LNCaP clone FGC (cell line): ENCODE measurements at regions not wholly inside any gene's neighbourhood (a gene's known extent, or its start where the extent isn't known, plus 50 kb on each side); places are given as distances from the start of the nearest gene placed in this dataset.

Experiments
- DNase-seq: peaks from one replicate; pipeline ENCODE4 v3.0.0-alpha.2; 2011; ENCODE audit warnings: low read depth
- H3K4me3 ChIP-seq: 2 replicates; pipeline ENCODE4 v1.5.1; 2011; ENCODE audit warnings: mild to moderate bottlenecking, low read depth, low read length, control low read depth
- CTCF ChIP-seq: IDR thresholded peaks from 2 replicates; pipeline ENCODE4 v1.5.1; 2012; ENCODE audit warnings: mild to moderate bottlenecking; ENCODE audit not compliant: control insufficient read depth, insufficient read depth; ENCODE audit errors: extremely low read depth

- DNase-seq, result no peak
- TF ChIP-seq CTCF, result no peak
- no peak overlapping the region for H3K4me3 ChIP-seq
Measured at GRCh38 chr1:218942431-218942830, 231.2 kb upstream of the LYPLAL1 start.

GRCh38 chr1:218943371-218943770 is 230.3 kb upstream of the LYPLAL1 start:
- TF ChIP-seq CTCF, result no peak
- DNase-seq, result no peak
- H3K4me3 ChIP-seq, result no peak overlapping the region

- no peak for TF ChIP-seq CTCF
- no peak overlapping the region for H3K4me3 ChIP-seq
- no peak for DNase-seq
Measured at GRCh38 chr1:218945050-218945449, 228.6 kb upstream of the LYPLAL1 start.

GRCh38 chr1:218946147-218946546 is 227.5 kb upstream of the LYPLAL1 start:
- H3K4me3 ChIP-seq, result no peak overlapping the region
- no peak for TF ChIP-seq CTCF
- DNase-seq, result no peak

- no peak for DNase-seq
- TF ChIP-seq CTCF, result no peak
- H3K4me3 ChIP-seq, result no peak overlapping the region
Measured at GRCh38 chr1:218948446-218948845, 225.2 kb upstream of the LYPLAL1 start.

- no peak for DNase-seq
- no peak overlapping the region for H3K4me3 ChIP-seq
- TF ChIP-seq CTCF, result no peak
Measured at GRCh38 chr1:218953386-218953785, 220.3 kb upstream of the LYPLAL1 start.

GRCh38 chr1:218957971-218958370 is 215.7 kb upstream of the LYPLAL1 start:
- no peak for TF ChIP-seq CTCF

More at GRCh38 chr1:218957971-218958370, 215.7 kb upstream of the LYPLAL1 start:
- DNase-seq, result no peak
- no peak overlapping the region for H3K4me3 ChIP-seq
